Stimulated activated CD4-positive, alpha-beta T cell treated with anti-CD3 and anti-CD28 coated beads, Interleukin-2, amount 100 ng/mL, for 48 hours (primary cell): ENCODE measurements at regions not wholly inside any gene's neighbourhood (a gene's known extent, or its start where the extent isn't known, plus 50 kb on each side); places are given as distances from the start of the nearest gene placed in this dataset.

ENCODE experiments used
- DNase-seq, 2 donors: peaks; one replicate each; pipeline ENCODE4 v3.0.0-alpha.2; 2020

GRCh38 chr15:79184465-79184892 lies 93.9 kb upstream of the RASGRF1 start:
- peak; percentile 69 to 71 for DNase-seq

GRCh38 chr15:79180318-79180717 lies 89.7 kb upstream of the RASGRF1 start:
- no peak for DNase-seq

- DNase-seq = no peak
These were observed 89.0 kb upstream of the RASGRF1 start for GRCh38 chr15:79179597-79179996.

GRCh38 chr15:79179108-79179561 lies 88.6 kb upstream of the RASGRF1 start:
- DNase-seq = no peak

GRCh38 chr15:79178594-79178993 lies 88.0 kb upstream of the RASGRF1 start:
- no peak for DNase-seq

GRCh38 chr15:79176151-79176550 lies 85.6 kb upstream of the RASGRF1 start:
- DNase-seq = no peak

- DNase-seq = no peak
These were observed 82.4 kb upstream of the RASGRF1 start for GRCh38 chr15:79172801-79173460.

GRCh38 chr15:79172032-79172481 lies 81.5 kb upstream of the RASGRF1 start:
- no peak for DNase-seq

- DNase-seq = no peak
These were observed 80.9 kb upstream of the RASGRF1 start for GRCh38 chr15:79171320-79172031.

- no peak for DNase-seq
These were observed 79.7 kb upstream of the RASGRF1 start for GRCh38 chr15:79170256-79170664.

- no peak for DNase-seq
These were observed 79.0 kb upstream of the RASGRF1 start for GRCh38 chr15:79169526-79170133.

GRCh38 chr15:79168922-79169456 lies 78.4 kb upstream of the RASGRF1 start:
- no peak for DNase-seq

GRCh38 chr15:79167776-79168175 lies 77.2 kb upstream of the RASGRF1 start:
- no peak for DNase-seq

GRCh38 chr15:79166311-79166955 lies 75.9 kb upstream of the RASGRF1 start:
- no peak for DNase-seq

- no peak for DNase-seq
These were observed 73.9 kb upstream of the RASGRF1 start for GRCh38 chr15:79164465-79164864.

- no peak for DNase-seq
These were observed 73.5 kb upstream of the RASGRF1 start for GRCh38 chr15:79164043-79164442.

- no peak for DNase-seq
These were observed 72.8 kb upstream of the RASGRF1 start for GRCh38 chr15:79163395-79163794.

GRCh38 chr15:79161837-79162508 lies 71.4 kb upstream of the RASGRF1 start:
- DNase-seq = no peak

GRCh38 chr15:79160211-79160610 lies 69.6 kb upstream of the RASGRF1 start:
- DNase-seq = no peak

- no peak for DNase-seq
These were observed 67.3 kb upstream of the RASGRF1 start for GRCh38 chr15:79157631-79158592.

GRCh38 chr15:79156704-79157375 lies 66.3 kb upstream of the RASGRF1 start:
- DNase-seq = no peak
